ENCODE measurements at regions not wholly inside any gene's neighbourhood (a gene's known extent, or its start where the extent isn't known, plus 50 kb on each side); places are given as distances from the start of the nearest gene placed in this dataset.

DNA sequence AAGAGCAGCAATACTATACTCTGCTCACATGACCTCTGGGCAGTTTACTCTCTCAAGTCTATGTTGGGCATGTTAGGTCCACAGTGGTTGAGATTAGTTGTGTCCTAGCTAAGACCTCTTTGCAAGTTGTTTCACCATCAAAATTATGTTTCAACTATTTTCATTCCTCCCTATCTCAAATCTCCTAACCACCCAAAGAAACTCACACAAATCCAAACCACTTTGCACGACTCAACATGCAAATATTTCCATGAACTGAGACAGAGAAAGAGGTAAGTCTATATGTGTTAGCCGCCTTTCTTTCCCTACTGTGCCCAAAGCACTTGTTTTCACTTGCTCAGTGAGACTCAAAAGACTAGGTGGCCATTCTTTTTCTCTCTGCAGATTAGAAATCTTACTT lies 546.8 kb downstream of the TNS1 start:
- Histone ChIP-seq H3K4me3 (no peak overlapping the region), H3K27me3 (ENCODE audit: insufficient read depth, low read depth) (no peaks in the 10 kb centered on the region), H3K79me2 (ENCODE audit: low read depth) (no peaks in the 10 kb centered on the region), H2AFZ (no peak overlapping the region), H3K27ac (no peak overlapping the region), H3K9me2 (ENCODE audit: insufficient read depth) (no peaks in the 10 kb centered on the region), H3K9me3 (ENCODE audit: insufficient read depth, low read depth) (no peaks in the 10 kb centered on the region), H3F3A (ENCODE audit: insufficient read depth, low read depth) (peaks cover 12% of the 10 kb centered on the region; the same call in 1 of the 2 replicates), H3K36me3 (ENCODE audit: low read depth) (no peaks in the 10 kb centered on the region), H3K4me2 (no peak overlapping the region), H4K20me1 (ENCODE audit: insufficient read depth) (no peaks in the 10 kb centered on the region), H3K4me1 (replicated peaks; ENCODE audit: insufficient read depth) (peaks cover 17% of the 10 kb centered on the region)
- TF ChIP-seq EZH2 (IDR thresholded peaks at IDR 0.05; ENCODE audit: low read depth), result no peak
- TF ChIP-seq, protein P1, sequence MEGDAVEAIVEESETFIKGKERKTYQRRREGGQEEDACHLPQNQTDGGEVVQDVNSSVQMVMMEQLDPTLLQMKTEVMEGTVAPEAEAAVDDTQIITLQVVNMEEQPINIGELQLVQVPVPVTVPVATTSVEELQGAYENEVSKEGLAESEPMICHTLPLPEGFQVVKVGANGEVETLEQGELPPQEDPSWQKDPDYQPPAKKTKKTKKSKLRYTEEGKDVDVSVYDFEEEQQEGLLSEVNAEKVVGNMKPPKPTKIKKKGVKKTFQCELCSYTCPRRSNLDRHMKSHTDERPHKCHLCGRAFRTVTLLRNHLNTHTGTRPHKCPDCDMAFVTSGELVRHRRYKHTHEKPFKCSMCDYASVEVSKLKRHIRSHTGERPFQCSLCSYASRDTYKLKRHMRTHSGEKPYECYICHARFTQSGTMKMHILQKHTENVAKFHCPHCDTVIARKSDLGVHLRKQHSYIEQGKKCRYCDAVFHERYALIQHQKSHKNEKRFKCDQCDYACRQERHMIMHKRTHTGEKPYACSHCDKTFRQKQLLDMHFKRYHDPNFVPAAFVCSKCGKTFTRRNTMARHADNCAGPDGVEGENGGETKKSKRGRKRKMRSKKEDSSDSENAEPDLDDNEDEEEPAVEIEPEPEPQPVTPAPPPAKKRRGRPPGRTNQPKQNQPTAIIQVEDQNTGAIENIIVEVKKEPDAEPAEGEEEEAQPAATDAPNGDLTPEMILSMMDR (conservative IDR thresholded peaks at IDR 0.05), result no peak
- CTCF ChIA-PET, result no interaction called here
- POLR2A ChIA-PET (ENCODE audit: unreplicated experiment), result no interaction called here
- BruUV-seq (replicated peaks), result no TSS peak
- no peak for DNase-seq
- intact Hi-C loops (cut with micrococcal nuclease; ENCODE audit: unreplicated experiment), result no loop called here

DNA sequence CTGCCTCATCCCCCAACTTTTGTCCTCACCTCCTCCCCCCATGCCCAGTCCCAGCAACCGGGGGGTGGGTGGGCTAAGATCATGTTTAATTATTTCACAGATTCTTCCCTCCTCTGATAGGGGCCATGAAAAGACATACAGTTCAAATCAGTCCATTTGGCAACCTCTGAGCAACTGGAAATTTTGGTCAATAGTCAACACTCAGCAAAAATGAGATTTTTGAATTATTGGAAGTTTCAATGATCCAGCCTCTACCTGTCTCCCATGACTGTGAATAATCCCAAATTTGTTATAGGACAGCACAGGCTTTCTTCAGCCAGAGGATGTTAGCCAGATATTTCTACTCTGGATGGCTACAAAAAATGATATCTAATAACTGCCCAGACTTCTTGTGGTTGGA lies 549.9 kb downstream of the TNS1 start:
- Histone ChIP-seq H3K27ac (no peak overlapping the region), H3K79me2 (ENCODE audit: low read depth) (no peaks in the 10 kb centered on the region), H4K20me1 (ENCODE audit: insufficient read depth) (no peaks in the 10 kb centered on the region), H3F3A (ENCODE audit: insufficient read depth, low read depth) (peaks cover 15% of the 10 kb centered on the region; the same call in 1 of the 2 replicates), H3K9me3 (ENCODE audit: insufficient read depth, low read depth) (no peaks in the 10 kb centered on the region), H2AFZ (no peak overlapping the region), H3K9me2 (ENCODE audit: insufficient read depth) (no peaks in the 10 kb centered on the region), H3K27me3 (ENCODE audit: insufficient read depth, low read depth) (no peaks in the 10 kb centered on the region), H3K4me1 (replicated peaks; ENCODE audit: insufficient read depth) (peaks cover 18% of the 10 kb centered on the region), H3K36me3 (ENCODE audit: low read depth) (no peaks in the 10 kb centered on the region), H3K4me2 (no peak overlapping the region), H3K4me3 (no peak overlapping the region)
- intact Hi-C loops (cut with micrococcal nuclease; ENCODE audit: unreplicated experiment), result loop anchor here (2.0 kb wide), 1 partner anchor 122 kb away; no protein-coding TSS in a partner anchor
- DNase-seq, result no peak
- CTCF ChIA-PET, result no interaction called here
- TF ChIP-seq, protein P1 (conservative IDR thresholded peaks at IDR 0.05), result no peak
- TF ChIP-seq EZH2 (IDR thresholded peaks at IDR 0.05; ENCODE audit: low read depth), result no peak
- no TSS peak for BruUV-seq (replicated peaks)
- POLR2A ChIA-PET (ENCODE audit: unreplicated experiment), result no interaction called here

DNA sequence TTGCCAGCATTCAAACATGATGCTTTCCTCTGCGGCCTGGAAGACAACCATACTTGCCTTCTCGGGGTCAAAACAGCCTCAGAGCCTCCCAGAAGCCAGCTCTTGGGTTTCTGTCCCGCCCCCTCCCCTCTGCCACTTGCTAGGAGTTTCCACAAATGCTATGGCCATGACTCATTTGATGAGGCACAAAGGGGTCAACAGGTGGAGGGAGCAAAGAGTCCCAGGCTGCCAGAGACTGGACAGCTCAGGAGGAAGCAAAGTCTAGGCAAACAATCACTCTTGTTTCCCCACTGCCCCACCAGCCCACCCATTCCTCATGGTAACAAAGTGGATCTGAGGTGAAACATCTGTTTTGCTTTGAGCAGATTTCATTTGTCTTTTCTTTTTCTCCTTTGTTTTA lies 551.1 kb downstream of the TNS1 start:
- H3K4me1 ChIP-seq (replicated peaks; ENCODE audit: insufficient read depth), result peaks cover 18% of the 10 kb centered on the region
- ChIA-PET POLR2A (ENCODE audit: unreplicated experiment) (interaction anchor here (0.7 to 1.0 kb wide), 2 partner anchors 64 to 941 kb away, joined by 3 to 7 read pairs; no protein-coding TSS in a partner anchor), CTCF (interaction anchor here (0.5 to 1.0 kb wide), 2 partner anchors 64 to 82 kb away, joined by 3 to 4 read pairs; no protein-coding TSS in a partner anchor)
- H3K9me3 ChIP-seq (ENCODE audit: insufficient read depth, low read depth), result no peaks in the 10 kb centered on the region
- H3K4me3 ChIP-seq, result no peak overlapping the region
- intact Hi-C loops (cut with micrococcal nuclease; ENCODE audit: unreplicated experiment), result loop anchor here (2.0 kb wide), 2 partner anchors 17 to 121 kb away; no protein-coding TSS in a partner anchor
- peak overlapping the region; percentile 50; the same call in 1 of the 2 replicates for H2AFZ ChIP-seq
- H3K27me3 ChIP-seq (ENCODE audit: insufficient read depth, low read depth), result no peaks in the 10 kb centered on the region
- BruUV-seq (replicated peaks), result no TSS peak
- no peaks in the 10 kb centered on the region for H4K20me1 ChIP-seq (ENCODE audit: insufficient read depth)
- H3K4me2 ChIP-seq, result peak overlapping the region; percentile 48
- peak overlapping the region; percentile 58 for H3K27ac ChIP-seq
- H3F3A ChIP-seq (ENCODE audit: insufficient read depth, low read depth), result peaks cover 15% of the 10 kb centered on the region; the same call in 1 of the 2 replicates
- peak; percentile 57 to 78 for DNase-seq
- no peaks in the 10 kb centered on the region for H3K36me3 ChIP-seq (ENCODE audit: low read depth)
- no peak for TF ChIP-seq EZH2 (IDR thresholded peaks at IDR 0.05; ENCODE audit: low read depth)
- TF ChIP-seq, protein P1 (conservative IDR thresholded peaks at IDR 0.05), result no peak
- no peaks in the 10 kb centered on the region for H3K79me2 ChIP-seq (ENCODE audit: low read depth)
- no peaks in the 10 kb centered on the region for H3K9me2 ChIP-seq (ENCODE audit: insufficient read depth)

Measured in PC-9 (cell line).